Kasumi-1 (cell line): ENCODE measurements at regions not wholly inside any gene's neighbourhood (a gene's known extent, or its start where the extent isn't known, plus 50 kb on each side); places are given as distances from the start of the nearest gene placed in this dataset.

Experiments
- DNase-seq, 2 experiments: peaks; one replicate each; lab custom pipeline; 2025; lab: John Stamatoyannopoulos, UW

- DNase-seq = no peak
Measured at GRCh38 chr7:52705768-52706167, 329.7 kb upstream of the POM121L12 start.

- no peak for DNase-seq
Measured at GRCh38 chr7:52700349-52700748, 335.1 kb upstream of the POM121L12 start.

- DNase-seq = no peak
Measured at GRCh38 chr7:52695973-52696595, 339.3 kb upstream of the POM121L12 start.

- no peak for DNase-seq
Measured at GRCh38 chr7:52691257-52691656, 344.2 kb upstream of the POM121L12 start.

- no peak for DNase-seq
Measured at GRCh38 chr7:52689912-52690311, 345.5 kb upstream of the POM121L12 start.

- DNase-seq = no peak
Measured at GRCh38 chr7:52685333-52685732, 350.1 kb upstream of the POM121L12 start.

- no peak for DNase-seq
Measured at GRCh38 chr7:52684388-52684787, 351.0 kb upstream of the POM121L12 start.

GRCh38 chr7:52682993-52683392 lies 352.4 kb upstream of the POM121L12 start:
- DNase-seq = no peak

GRCh38 chr7:52670608-52671225 lies 364.7 kb upstream of the POM121L12 start:
- no peak for DNase-seq

GRCh38 chr7:52669031-52669430 lies 366.4 kb upstream of the POM121L12 start:
- DNase-seq = no peak

GRCh38 chr7:52668435-52668834 lies 367.0 kb upstream of the POM121L12 start:
- DNase-seq = no peak

- no peak for DNase-seq
Measured at GRCh38 chr7:52659178-52659577, 376.3 kb upstream of the POM121L12 start.

GRCh38 chr7:52656098-52656497 lies 379.3 kb upstream of the POM121L12 start:
- DNase-seq = no peak

GRCh38 chr7:52652621-52653020 lies 382.8 kb upstream of the POM121L12 start:
- no peak for DNase-seq

GRCh38 chr7:52648872-52649271 lies 386.6 kb upstream of the POM121L12 start:
- DNase-seq = no peak

GRCh38 chr7:52647046-52647445 lies 388.4 kb upstream of the POM121L12 start:
- DNase-seq = no peak

- DNase-seq = no peak
Measured at GRCh38 chr7:52639981-52640380, 395.5 kb upstream of the POM121L12 start.

- no peak for DNase-seq
Measured at GRCh38 chr7:52639126-52639525, 396.3 kb upstream of the POM121L12 start.

GRCh38 chr7:52635021-52635420 lies 400.4 kb upstream of the POM121L12 start:
- DNase-seq = no peak

- DNase-seq = no peak
Measured at GRCh38 chr7:52620849-52621248, 414.6 kb upstream of the POM121L12 start.

GRCh38 chr7:52616552-52616951 lies 418.9 kb upstream of the POM121L12 start:
- no peak for DNase-seq

- no peak for DNase-seq
Measured at GRCh38 chr7:52615021-52615695, 420.3 kb upstream of the POM121L12 start.

GRCh38 chr7:52609511-52609910 lies 425.9 kb upstream of the POM121L12 start:
- DNase-seq = no peak
